Left renal pelvis (tissue), 4 donors: ENCODE measurements at regions not wholly inside any gene's neighbourhood (a gene's known extent, or its start where the extent isn't known, plus 50 kb on each side); places are given as distances from the start of the nearest gene placed in this dataset.

Experiments used
- DNase-seq, 4 donors: peaks; one replicate each; pipeline ENCODE4 v3.0.0-alpha.2; 2013; ENCODE audit warnings: low read depth in 4 of 4, low spot score in 3 of 4

DNA sequence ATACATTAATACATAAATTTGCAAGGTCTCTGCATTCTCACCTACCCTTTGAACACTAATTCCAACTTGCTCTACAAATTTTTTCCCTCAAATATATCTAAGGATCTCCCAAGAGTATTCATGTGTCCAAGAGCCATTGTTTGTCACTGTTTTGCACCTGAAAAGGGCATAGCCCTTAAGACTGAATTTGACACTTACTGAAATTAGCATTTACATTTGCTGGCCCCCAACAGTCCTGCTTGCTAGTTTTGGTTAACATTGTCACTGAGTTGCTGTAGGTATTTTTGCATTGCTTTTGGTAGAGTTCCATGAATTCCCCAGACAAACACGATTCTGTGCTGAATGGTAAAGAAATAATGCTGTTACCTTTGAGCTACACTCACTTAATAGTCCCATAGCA lies 57.3 kb downstream of the KCNA4 start:
- no peak for DNase-seq

GRCh38 chr11:29957431-29957830 lies 59.4 kb downstream of the KCNA4 start:
- no peak for DNase-seq

GRCh38 chr11:29956076-29956556 lies 60.7 kb downstream of the KCNA4 start:
- DNase-seq: no peak

GRCh38 chr11:29943347-29943746 lies 73.5 kb downstream of the KCNA4 start:
- no peak for DNase-seq

DNA sequence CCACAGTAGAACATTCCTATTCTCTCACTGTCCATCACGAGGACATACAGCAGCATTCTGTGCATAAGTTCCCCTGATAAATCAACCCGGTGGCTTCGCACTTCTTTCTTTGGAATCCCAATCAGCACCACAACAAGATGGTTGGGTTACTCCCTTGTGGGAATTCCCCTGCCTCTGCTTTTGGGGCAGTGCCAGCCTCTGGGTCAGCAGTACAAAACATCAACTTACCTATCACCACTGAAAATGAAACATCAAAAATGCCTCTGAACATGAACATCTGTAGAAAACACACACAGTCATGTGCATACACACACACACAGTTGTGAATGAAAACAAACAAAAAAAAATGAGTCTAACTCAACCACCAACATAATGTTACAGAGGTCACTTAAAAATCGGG lies 79.3 kb downstream of the KCNA4 start:
- DNase-seq: no peak

- DNase-seq: no peak
Observed at GRCh38 chr11:29934115-29934638, 82.7 kb downstream of the KCNA4 start.

DNA sequence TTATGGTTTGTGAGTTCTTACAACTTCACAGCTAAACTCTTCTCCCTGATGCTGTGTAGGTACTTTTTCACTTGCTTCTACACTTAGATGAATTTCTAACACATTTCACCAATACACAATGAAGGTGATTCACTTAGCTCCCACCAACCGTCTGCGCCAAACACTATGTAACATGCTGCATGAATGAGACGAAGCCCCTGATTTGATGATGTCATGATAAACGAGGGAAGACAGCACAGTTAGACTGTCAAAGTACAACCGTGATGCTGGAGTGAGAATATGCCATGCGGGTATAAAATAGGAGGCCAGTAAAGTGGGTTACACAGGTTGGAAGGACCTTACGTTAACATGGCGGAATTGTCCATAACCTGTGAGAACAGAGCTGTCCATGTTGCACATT lies 100.8 kb downstream of the KCNA4 start:
- no peak for DNase-seq

GRCh38 chr11:29914203-29914930 lies 102.5 kb downstream of the KCNA4 start:
- DNase-seq: no peak

- DNase-seq: no peak
Observed at GRCh38 chr11:29913352-29913751, 103.5 kb downstream of the KCNA4 start.

DNA sequence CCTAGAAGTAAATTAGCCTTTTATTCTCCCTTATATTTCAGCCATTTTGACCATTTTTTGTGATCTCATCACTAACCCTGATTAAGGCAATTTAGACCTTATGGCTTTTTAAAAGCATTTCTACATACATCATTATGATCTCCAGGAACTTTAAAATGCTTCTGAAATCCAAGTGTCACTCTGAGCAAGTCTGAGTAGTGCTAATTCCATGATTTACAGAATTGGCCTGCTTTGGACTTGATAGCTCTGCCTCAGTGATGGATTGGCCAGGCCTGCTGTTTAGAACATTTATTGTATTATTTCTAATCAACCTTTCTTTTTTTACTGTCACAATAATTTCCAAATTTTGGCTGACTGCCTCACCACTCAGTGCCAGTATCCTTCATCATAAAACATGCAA lies 116.4 kb downstream of the KCNA4 start:
- DNase-seq: no peak

GRCh38 chr11:29879560-29879959 lies 137.3 kb downstream of the KCNA4 start:
- no peak for DNase-seq

DNA sequence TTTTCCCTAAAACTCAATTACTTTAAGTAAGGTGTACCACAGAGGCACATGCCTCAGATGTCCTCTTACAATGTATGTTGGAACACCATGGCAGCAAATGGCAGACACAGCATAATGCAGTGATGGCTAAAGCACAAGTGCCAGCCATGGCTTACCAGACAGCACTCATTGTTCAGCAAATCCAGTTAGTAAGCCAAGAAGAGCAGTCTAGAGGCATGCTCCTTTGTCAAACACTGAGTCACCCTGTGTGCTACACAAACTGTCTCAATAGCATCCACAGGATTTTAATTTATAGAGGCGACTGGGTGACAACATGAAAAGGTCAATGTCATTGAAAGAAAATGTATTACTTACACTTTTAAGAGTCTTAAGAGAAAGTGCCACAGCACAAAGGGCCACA lies 140.6 kb downstream of the KCNA4 start:
- DNase-seq: no peak

DNA sequence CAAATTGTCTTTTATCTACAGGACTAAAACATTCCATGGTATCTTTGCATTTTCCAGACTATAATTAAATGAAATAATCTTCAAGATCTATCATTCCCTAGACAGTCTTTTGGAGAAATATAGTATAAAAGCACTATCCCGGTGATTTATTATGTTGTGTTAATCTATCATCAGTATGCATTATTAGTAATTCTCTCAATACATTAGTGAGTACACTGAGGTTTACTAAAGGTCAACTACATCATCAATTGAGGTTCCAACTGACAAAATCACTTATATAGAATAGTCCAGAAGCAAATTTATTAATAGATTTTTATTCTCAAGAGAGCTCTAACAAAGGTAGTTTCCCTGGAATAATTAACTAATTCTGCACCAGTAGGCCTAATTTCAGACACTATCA lies 169.6 kb downstream of the KCNA4 start:
- no peak for DNase-seq

GRCh38 chr11:29844701-29845379 lies 172.0 kb downstream of the KCNA4 start:
- no peak for DNase-seq

DNA sequence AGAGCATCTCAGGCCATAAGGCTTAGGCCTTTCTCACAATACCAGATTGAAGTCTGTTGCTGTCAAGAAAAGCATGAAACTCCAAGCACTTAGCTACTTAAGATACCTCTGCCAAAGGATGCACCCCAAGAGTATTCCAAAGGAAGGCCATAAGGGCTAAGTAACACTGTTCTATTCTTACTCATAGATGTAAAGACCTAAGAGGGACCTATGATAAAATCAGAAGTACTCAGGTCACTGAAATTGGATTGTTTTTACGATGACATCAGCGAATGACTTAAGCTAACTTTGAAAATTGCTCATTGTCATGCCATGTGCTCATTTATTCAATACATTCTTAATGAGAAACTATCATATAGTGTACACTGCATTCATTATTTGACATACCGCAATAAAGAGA lies 172.8 kb downstream of the KCNA4 start:
- no peak for DNase-seq

GRCh38 chr11:29842061-29842460 lies 174.8 kb downstream of the KCNA4 start:
- DNase-seq: no peak

GRCh38 chr11:29826878-29827277 lies 190.0 kb downstream of the KCNA4 start:
- DNase-seq: no peak

DNA sequence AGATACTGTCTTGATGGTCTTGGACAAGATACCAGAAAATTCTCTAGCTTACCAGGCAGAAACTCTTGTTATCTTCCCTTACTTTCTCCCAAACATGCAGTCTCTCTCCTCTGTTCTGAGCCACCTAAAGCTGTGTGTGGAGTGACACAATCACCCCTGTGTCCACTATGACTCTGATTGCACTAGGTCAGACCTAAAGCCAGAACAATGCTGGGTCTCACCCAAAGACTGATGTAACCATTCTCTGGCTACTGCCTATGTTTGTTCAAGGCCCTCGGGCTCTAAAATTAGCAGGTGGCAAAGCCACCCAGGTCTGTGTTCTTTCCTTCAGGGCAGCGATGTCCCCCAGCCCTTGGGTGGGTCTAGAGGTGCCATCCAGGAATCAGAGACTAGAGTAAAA lies 200.5 kb downstream of the KCNA4 start:
- DNase-seq: no peak

- DNase-seq: no peak
Observed at GRCh38 chr11:29809121-29809520, 207.7 kb downstream of the KCNA4 start.

DNA sequence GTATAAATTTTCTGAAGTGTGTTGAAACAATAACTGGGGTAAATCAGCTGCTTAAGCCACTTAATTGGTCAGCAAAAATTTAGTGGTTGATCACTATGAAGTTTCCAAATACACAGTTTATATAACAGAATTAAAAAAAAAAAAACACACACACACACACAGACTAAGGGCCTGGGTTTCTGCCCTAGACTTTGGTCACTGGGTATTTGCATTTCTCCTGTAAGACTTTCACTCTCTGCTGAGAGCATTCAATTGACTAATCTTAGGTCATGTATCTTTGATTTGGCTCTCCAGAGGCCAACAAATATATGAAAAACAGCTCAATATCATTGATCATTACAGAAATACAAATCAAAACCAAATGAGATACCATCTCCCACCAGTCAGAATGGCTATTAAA lies 214.3 kb downstream of the KCNA4 start:
- no peak for DNase-seq

DNA sequence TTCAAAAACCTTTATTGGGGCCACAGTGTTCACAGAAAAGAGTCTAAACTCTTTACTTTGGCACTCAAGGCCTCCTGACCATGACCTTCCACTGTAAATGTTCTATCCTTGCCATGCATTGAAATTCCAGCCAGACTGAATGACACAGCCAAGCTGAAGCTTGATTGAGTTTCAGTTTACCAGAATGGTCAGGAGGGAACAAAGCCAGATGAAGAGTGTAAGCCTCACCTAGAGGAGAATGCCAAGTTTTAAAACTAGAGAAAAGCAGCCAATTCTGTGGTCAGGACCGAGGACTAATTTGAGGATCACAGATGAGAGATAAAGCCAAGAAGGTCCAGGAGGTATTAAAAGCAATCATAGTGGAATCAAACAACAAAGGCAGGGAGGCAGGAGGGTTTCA lies 215.3 kb downstream of the KCNA4 start:
- no peak for DNase-seq

DNA sequence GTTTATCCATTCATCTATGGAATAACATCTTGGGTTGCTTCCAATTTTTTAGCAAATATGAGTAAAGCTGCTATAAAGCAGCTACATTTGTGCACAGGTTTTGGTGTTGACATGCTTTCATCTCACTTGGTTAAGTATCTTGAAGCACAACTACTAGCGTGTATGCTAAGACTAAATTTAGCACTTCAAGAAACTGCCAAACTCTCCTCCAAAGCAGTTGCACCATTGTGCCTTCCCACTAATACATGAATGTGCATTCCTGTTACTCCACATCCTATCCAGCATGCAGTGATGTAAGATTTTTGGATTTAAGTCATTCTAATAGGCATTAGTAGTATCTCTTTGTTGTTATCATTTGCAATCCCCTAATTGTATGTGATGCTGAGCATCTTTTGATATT lies 230.7 kb downstream of the KCNA4 start:
- no peak for DNase-seq
